Stimulated activated CD4-positive, alpha-beta T cell treated with anti-CD3 and anti-CD28 coated beads, TNF-alpha, amount 100 ng/mL, for 48 hours (primary cell): ENCODE measurements at regions not wholly inside any gene's neighbourhood (a gene's known extent, or its start where the extent isn't known, plus 50 kb on each side); places are given as distances from the start of the nearest gene placed in this dataset.

Experiments
- DNase-seq, 3 donors: peaks; one replicate each; pipeline ENCODE4 v3.0.0-alpha.2; 2020; ENCODE audit warnings: low read depth in 3 of 3

GRCh38 chr1:83673312-83673711 lies 325.6 kb downstream of the TTLL7 start:
- DNase-seq = no peak

GRCh38 chr1:83671586-83671985 lies 327.3 kb downstream of the TTLL7 start:
- no peak for DNase-seq

GRCh38 chr1:83670909-83671565 lies 327.9 kb downstream of the TTLL7 start:
- DNase-seq = no peak

GRCh38 chr1:83641796-83642443 lies 357.0 kb downstream of the TTLL7 start:
- no peak for DNase-seq

GRCh38 chr1:83641206-83641658 lies 357.7 kb downstream of the TTLL7 start:
- no peak for DNase-seq

- no peak for DNase-seq
Measured at GRCh38 chr1:83639785-83640184, 359.1 kb downstream of the TTLL7 start.

GRCh38 chr1:83637586-83637985 lies 361.3 kb downstream of the TTLL7 start:
- no peak for DNase-seq

- DNase-seq = no peak
Measured at GRCh38 chr1:83637009-83637408, 361.9 kb downstream of the TTLL7 start.

- peak in 2 of 3 donors; percentile 8 to 15 for DNase-seq
Measured at GRCh38 chr1:83632906-83633305, 366.0 kb downstream of the TTLL7 start.

GRCh38 chr1:83631851-83632250 lies 367.1 kb downstream of the TTLL7 start:
- no peak for DNase-seq

GRCh38 chr1:83627045-83627444 lies 371.9 kb downstream of the TTLL7 start:
- no peak for DNase-seq

GRCh38 chr1:83626603-83627002 lies 372.3 kb downstream of the TTLL7 start:
- DNase-seq = no peak

GRCh38 chr1:83625646-83626045 lies 373.3 kb downstream of the TTLL7 start:
- no peak for DNase-seq

GRCh38 chr1:83620016-83620415 lies 378.9 kb downstream of the TTLL7 start:
- DNase-seq = no peak

- no peak for DNase-seq
Measured at GRCh38 chr1:83619170-83619896, 379.6 kb downstream of the TTLL7 start.

- no peak for DNase-seq
Measured at GRCh38 chr1:83617883-83618282, 381.0 kb downstream of the TTLL7 start.

GRCh38 chr1:83615370-83615769 lies 383.6 kb downstream of the TTLL7 start:
- DNase-seq = no peak

- no peak for DNase-seq
Measured at GRCh38 chr1:83606416-83606955, 392.4 kb downstream of the TTLL7 start.

- DNase-seq = no peak
Measured at GRCh38 chr1:83596331-83596730, 402.6 kb downstream of the TTLL7 start.

GRCh38 chr1:83593073-83593472 lies 405.9 kb downstream of the TTLL7 start:
- no peak for DNase-seq

GRCh38 chr1:83588140-83588539 lies 410.8 kb downstream of the TTLL7 start:
- no peak for DNase-seq

GRCh38 chr1:83583351-83584014 lies 415.4 kb downstream of the TTLL7 start:
- DNase-seq = peak in 1 of 3 donors; percentile 0
